ENCODE measurements at regions not wholly inside any gene's neighbourhood (a gene's known extent, or its start where the extent isn't known, plus 50 kb on each side); places are given as distances from the start of the nearest gene placed in this dataset.
A peak's percentile ranks its signal among the peaks of the same experiment; 100 is the strongest.
"Not testable (repeated sequence)": the region's sequence is repeated elsewhere in the genome, so short reads cannot be mapped to it uniquely, and the experiment has no call there.

GRCh38 chr5:89826938-89827337 lies 582.6 kb downstream of the CETN3 start:
- no peak for DNase-seq

GRCh38 chr5:89823046-89823445 lies 586.5 kb downstream of the CETN3 start:
- DNase-seq = no peak

GRCh38 chr5:89817841-89818240 lies 591.7 kb downstream of the CETN3 start:
- DNase-seq = no peak

- no peak for DNase-seq
Observed at GRCh38 chr5:89816038-89816437, 593.5 kb downstream of the CETN3 start.

- DNase-seq = not testable (repeated sequence)
Observed at GRCh38 chr5:89800735-89801134, 608.8 kb downstream of the CETN3 start.

- DNase-seq = not testable (repeated sequence)
Observed at GRCh38 chr5:89794504-89794903, 615.1 kb downstream of the CETN3 start.

- not testable (repeated sequence) for DNase-seq
Observed at GRCh38 chr5:89779734-89780133, 629.8 kb downstream of the CETN3 start.

GRCh38 chr5:89777758-89778157 lies 631.8 kb downstream of the CETN3 start:
- DNase-seq = no peak

GRCh38 chr5:89769975-89770374 lies 639.6 kb downstream of the CETN3 start:
- DNase-seq = no peak

- no peak for DNase-seq
Observed at GRCh38 chr5:89759802-89760201, 649.8 kb downstream of the CETN3 start.

GRCh38 chr5:89758146-89758545 lies 651.4 kb downstream of the CETN3 start:
- DNase-seq = no peak

- DNase-seq = no peak
Observed at GRCh38 chr5:89756955-89757354, 652.6 kb downstream of the CETN3 start.

GRCh38 chr5:89755024-89755423 lies 654.5 kb downstream of the CETN3 start:
- no peak for DNase-seq

- no peak for DNase-seq
Observed at GRCh38 chr5:89735082-89735481, 674.5 kb downstream of the CETN3 start.

GRCh38 chr5:89733772-89734171 lies 675.8 kb downstream of the CETN3 start:
- no peak for DNase-seq

GRCh38 chr5:89729623-89730301 lies 679.8 kb downstream of the CETN3 start:
- DNase-seq = peak; percentile 32

- DNase-seq = no peak
Observed at GRCh38 chr5:89728750-89729149, 680.8 kb downstream of the CETN3 start.

- no peak for DNase-seq
Observed at GRCh38 chr5:89728134-89728533, 681.4 kb downstream of the CETN3 start.

GRCh38 chr5:89724379-89725095 lies 685.0 kb downstream of the CETN3 start:
- no peak for DNase-seq

GRCh38 chr5:89723907-89724306 lies 685.6 kb downstream of the CETN3 start:
- DNase-seq = no peak

- DNase-seq = no peak
Observed at GRCh38 chr5:89722538-89722937, 687.0 kb downstream of the CETN3 start.

GRCh38 chr5:89721931-89722330 lies 687.6 kb downstream of the CETN3 start:
- no peak for DNase-seq

- no peak for DNase-seq
Observed at GRCh38 chr5:89721353-89721752, 688.2 kb downstream of the CETN3 start.

- no peak for DNase-seq
Observed at GRCh38 chr5:89712134-89712700, 697.3 kb downstream of the CETN3 start.
